Left ventricle myocardium inferior (tissue), 1 donor: ENCODE measurements at regions not wholly inside any gene's neighbourhood (a gene's known extent, or its start where the extent isn't known, plus 50 kb on each side); places are given as distances from the start of the nearest gene placed in this dataset.

Experiments
- DNase-seq: peaks from one replicate; pipeline ENCODE4 v3.0.0-alpha.2; 2020
- H3K27ac ChIP-seq: fragments of 200-600 bp; replicated peaks from 2 replicates; pipeline ENCODE4 v1.8.0; 2021
- H3K27me3 ChIP-seq: fragments of 200-600 bp; 2 replicates; pipeline ENCODE4 v1.8.0; 2021; ENCODE audit warnings: low read depth
- H3K36me3 ChIP-seq: fragments of 200-600 bp; 2 replicates; pipeline ENCODE4 v1.8.0; 2021
- H3K4me1 ChIP-seq: fragments of 200-600 bp; 2 replicates; pipeline ENCODE4 v1.8.0; 2021
- H3K4me3 ChIP-seq: fragments of 200-600 bp; 2 replicates; pipeline ENCODE4 v1.8.0; 2021; ENCODE audit warnings: mild to moderate bottlenecking, moderate library complexity
- H3K9me3 ChIP-seq: fragments of 200-600 bp; replicated peaks from 2 replicates; pipeline ENCODE4 v1.8.0; 2021
- intact Hi-C: fragments of 100-400 bp; cut with micrococcal nuclease; formaldehyde crosslinking; loops from one replicate; pipeline ENCODE4 v1.11.0; 2022
- TF ChIP-seq, protein P1 (sequence below): fragments of 200-600 bp; IDR thresholded peaks from 2 replicates; pipeline ENCODE4 v1.8.0; 2021; ENCODE audit warnings: antibody characterized with exemption, mild to moderate bottlenecking, borderline replicate concordance
- donor health status: DM: no; HTN: yes; CAD: no; lungs with severe emphysema.

DNA sequence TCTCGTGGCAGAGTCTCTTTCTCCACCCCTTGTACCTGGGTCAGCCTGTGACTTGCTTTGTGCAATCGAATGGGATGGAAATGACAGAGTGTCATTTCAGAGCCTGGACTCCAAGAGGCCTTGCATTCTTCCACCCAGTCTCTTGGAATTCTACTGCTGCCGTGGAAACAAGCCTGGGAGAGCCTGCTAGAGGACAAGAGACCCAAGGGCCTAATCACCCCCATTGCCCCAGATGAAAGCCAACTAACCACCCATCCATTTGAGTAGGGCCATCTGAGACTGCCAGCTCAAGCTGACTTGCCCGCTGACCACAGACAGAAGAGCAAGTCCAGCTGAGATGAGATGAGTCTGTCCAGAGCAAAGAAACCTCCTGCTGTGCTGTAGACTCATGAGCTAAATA, 201.6 kb downstream of the PTPRU start:
- H3K9me3 ChIP-seq = no peaks in the 10 kb centered on the region
- H3K4me1 ChIP-seq = no peaks in the 10 kb centered on the region
- TF ChIP-seq, protein P1, sequence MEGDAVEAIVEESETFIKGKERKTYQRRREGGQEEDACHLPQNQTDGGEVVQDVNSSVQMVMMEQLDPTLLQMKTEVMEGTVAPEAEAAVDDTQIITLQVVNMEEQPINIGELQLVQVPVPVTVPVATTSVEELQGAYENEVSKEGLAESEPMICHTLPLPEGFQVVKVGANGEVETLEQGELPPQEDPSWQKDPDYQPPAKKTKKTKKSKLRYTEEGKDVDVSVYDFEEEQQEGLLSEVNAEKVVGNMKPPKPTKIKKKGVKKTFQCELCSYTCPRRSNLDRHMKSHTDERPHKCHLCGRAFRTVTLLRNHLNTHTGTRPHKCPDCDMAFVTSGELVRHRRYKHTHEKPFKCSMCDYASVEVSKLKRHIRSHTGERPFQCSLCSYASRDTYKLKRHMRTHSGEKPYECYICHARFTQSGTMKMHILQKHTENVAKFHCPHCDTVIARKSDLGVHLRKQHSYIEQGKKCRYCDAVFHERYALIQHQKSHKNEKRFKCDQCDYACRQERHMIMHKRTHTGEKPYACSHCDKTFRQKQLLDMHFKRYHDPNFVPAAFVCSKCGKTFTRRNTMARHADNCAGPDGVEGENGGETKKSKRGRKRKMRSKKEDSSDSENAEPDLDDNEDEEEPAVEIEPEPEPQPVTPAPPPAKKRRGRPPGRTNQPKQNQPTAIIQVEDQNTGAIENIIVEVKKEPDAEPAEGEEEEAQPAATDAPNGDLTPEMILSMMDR = no peak
- peaks cover 84% of the 10 kb centered on the region for H3K27me3 ChIP-seq
- DNase-seq = no peak
- intact Hi-C loops = no loop called here
- H3K27ac ChIP-seq = no peak overlapping the region
- H3K4me3 ChIP-seq = no peak overlapping the region
- H3K36me3 ChIP-seq = no peaks in the 10 kb centered on the region

DNA sequence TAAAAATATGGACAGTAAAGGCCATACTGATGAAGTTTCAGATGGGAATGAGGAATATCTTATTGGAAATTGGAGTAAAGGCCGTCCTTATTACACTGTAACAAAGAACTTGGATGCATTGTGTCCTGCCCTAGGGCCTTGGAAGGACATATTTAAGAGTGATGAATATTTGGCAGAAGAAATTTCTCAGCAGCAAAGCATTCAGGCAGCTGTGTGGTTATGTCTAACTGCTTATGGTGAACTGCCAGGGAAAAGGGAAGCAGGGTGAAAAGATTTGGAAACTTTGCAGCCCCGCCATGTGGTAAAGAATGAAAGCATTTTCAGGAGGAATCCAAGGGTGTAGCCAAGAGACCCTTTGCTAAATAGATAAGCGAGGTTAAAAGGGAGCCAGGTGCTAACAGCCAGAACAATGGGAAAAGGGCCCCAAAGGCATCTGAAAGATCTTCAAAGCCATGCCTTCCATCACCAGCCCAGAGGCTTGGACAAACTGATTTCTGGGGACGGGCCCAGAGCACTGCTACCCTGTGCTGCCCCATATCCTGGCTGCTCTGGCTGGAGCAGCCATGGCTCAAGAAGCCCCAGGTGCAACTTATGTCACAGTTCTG, 200.0 kb downstream of the PTPRU start:
- no peaks in the 10 kb centered on the region for H3K36me3 ChIP-seq
- H3K4me3 ChIP-seq = no peak overlapping the region
- H3K27me3 ChIP-seq = peaks cover 83% of the 10 kb centered on the region
- no peak overlapping the region for H3K27ac ChIP-seq
- H3K9me3 ChIP-seq = peaks cover 3% of the 10 kb centered on the region
- TF ChIP-seq, protein P1 = no peak
- intact Hi-C loops = no loop called here
- no peak for DNase-seq
- H3K4me1 ChIP-seq = no peaks in the 10 kb centered on the region

DNA sequence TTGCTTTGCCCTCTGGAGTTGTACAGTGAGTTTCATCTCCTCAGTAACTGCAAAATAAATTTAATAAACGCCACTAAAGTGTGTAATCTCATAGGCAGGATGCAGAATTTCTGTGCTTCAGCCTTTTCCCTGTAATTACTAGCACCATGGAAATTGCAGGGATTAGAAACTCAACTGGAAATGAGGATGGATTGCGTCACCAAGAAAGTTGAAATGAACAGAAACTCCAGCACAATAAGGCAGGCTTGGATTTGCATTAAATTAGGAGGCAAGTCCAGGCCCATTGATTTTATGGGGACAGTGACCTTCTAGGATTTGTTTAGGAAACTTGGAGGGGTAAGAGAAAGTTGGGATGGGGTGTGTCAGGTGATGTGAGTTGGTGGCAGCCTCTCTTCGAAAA, 197.5 kb downstream of the PTPRU start:
- Histone ChIP-seq H3K4me3 (no peak overlapping the region), H3K4me1 (no peaks in the 10 kb centered on the region), H3K9me3 (peaks cover 11% of the 10 kb centered on the region), H3K27me3 (peaks cover 67% of the 10 kb centered on the region), H3K27ac (no peak overlapping the region), H3K36me3 (no peaks in the 10 kb centered on the region)
- intact Hi-C loops = no loop called here
- TF ChIP-seq, protein P1 = no peak
- no peak for DNase-seq

DNA sequence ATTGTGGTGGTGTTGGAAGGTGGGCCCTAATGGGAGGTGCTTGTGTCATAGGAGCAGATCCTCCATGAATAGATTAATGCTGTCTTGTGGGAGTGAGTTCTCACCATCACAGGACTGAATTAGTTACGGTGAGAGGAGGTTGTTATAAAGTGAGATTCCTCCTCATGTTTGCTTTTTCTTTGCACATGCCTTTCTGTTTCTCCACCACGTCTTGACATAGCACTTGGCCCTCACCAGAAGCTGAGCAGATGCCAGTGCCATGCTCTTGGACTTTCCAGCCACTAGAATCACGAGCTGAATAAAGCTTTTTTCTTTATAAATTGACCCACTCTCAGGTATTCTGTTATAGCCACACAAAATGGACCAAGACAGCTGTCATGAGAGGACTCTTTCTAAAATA, 194.8 kb downstream of the PTPRU start:
- H3K9me3 ChIP-seq = peaks cover 15% of the 10 kb centered on the region
- TF ChIP-seq, protein P1 = no peak
- H3K27me3 ChIP-seq = peaks cover 40% of the 10 kb centered on the region
- DNase-seq = no peak
- intact Hi-C loops = no loop called here
- H3K27ac ChIP-seq = no peak overlapping the region
- peaks cover 12% of the 10 kb centered on the region for H3K4me1 ChIP-seq
- no peak overlapping the region for H3K4me3 ChIP-seq
- H3K36me3 ChIP-seq = no peaks in the 10 kb centered on the region

DNA sequence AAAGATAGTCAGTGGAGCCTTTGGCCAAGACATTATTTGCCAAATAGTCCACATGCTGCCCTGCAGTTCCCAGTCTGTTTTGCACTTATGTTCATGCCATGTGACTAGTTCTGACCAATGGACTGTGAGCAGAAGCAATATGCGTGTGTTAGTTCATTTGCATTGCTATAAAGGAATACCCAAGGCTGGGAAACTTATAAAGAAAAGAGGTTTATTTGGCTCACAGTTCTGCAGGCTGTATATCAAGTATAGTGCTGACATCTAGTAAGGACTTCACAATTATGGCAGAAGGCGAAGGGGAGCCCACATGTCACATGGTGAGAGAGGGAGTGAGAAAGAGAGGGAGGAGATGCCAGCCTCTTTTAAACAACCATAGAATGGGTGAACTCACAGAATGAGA, 193.3 kb downstream of the PTPRU start:
- DNase-seq = no peak
- intact Hi-C loops = no loop called here

More for the DNA sequence above, 193.3 kb downstream of the PTPRU start:
- peaks cover 29% of the 10 kb centered on the region for H3K27me3 ChIP-seq
- H3K27ac ChIP-seq = no peak overlapping the region
- no peak overlapping the region for H3K4me3 ChIP-seq
- no peaks in the 10 kb centered on the region for H3K36me3 ChIP-seq
- TF ChIP-seq, protein P1 = no peak
- peaks cover 19% of the 10 kb centered on the region for H3K4me1 ChIP-seq
- peaks cover 15% of the 10 kb centered on the region for H3K9me3 ChIP-seq
